GM13976 (cell line): ENCODE measurements at regions not wholly inside any gene's neighbourhood (a gene's known extent, or its start where the extent isn't known, plus 50 kb on each side); places are given as distances from the start of the nearest gene placed in this dataset.
"Not testable (repeated sequence)": the region's sequence is repeated elsewhere in the genome, so short reads cannot be mapped to it uniquely, and the experiment has no call there.

Experiments
- DNase-seq: peaks from one replicate; pipeline ENCODE4 v3.0.0; 2012; ENCODE audit warnings: low spot score
- CTCF ChIP-seq: IDR thresholded peaks from 2 replicates; pipeline ENCODE4 v1.5.1; 2012; ENCODE audit warnings: borderline replicate concordance, mild to moderate bottlenecking; ENCODE audit not compliant: insufficient read depth; ENCODE audit errors: extremely low read depth, missing control alignments, control extremely low read depth
- in situ Hi-C: fragments of 300-500 bp; cut with MboI; formaldehyde crosslinking; loops from one replicate; pipeline ENCODE4 v1.12.0; 2022; ENCODE audit warnings: low sequenced_read_pairs, mixed read lengths, inconsistent platforms; ENCODE audit not compliant: unreplicated experiment

DNA sequence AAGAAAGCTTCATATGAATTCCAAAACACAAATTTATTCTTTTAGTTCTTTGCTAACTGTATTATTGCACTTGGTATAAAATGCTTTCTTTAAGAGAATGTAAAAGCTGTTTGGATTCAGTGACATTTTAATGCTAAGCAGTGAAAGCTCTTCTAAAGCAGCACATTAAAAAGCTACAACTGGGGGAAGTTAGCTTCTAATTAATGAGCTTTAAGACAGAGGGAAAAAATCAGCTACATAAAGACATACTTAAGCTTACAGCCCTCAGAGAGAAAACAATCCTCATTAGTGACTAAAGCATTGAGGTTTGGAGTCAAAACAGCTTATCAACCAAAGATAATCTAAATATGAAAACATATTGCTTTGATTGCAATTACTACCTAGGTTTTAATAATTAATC lies 1222.2 kb upstream of the SPRY2 start:
- DNase-seq = no peak
- TF ChIP-seq CTCF = no peak
- in situ Hi-C loops = no loop called here

DNA sequence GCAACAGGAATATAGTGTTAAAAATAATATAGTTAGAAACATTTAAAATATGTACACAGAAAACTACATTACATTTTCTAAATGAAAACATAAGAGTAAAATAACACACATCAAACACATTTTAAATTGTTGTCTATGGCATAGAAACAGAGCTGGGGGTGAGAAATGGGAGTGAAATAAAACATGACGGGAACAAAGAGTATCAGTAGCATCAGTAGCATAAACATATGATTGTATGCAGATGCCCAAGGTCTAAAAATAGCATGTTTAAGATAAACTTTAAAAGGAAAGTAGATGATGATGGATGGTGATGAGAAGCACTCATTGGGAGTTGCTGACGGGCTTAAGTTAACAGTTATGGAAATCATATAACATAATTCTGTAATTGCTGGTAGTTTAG lies 1221.7 kb upstream of the SPRY2 start:
- in situ Hi-C loops = no loop called here
- TF ChIP-seq CTCF = no peak
- DNase-seq = no peak

DNA sequence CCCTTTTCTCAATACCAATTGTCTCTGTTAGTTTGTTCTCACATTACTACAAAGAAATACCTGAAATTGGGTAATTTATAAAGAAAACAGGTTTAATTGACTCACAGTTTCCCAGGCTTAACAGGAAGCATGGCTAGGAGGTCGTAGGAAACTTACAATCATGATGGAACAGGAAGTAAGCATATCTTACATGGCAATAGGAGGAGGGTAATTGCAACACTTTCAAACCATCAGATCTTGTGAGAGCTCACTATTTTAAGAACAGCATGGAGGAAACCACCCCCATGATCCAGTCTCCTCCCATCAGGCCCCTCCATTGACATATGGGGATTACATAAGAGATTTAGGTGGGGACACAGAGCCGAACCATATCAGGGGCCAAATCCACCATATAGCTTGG lies 1210.1 kb upstream of the SPRY2 start:
- no peak for DNase-seq
- TF ChIP-seq CTCF = no peak
- in situ Hi-C loops = no loop called here

- DNase-seq, in situ Hi-C loops: not testable (repeated sequence)
These were observed 1205.4 kb upstream of the SPRY2 start for GRCh38 chr13:81546294-81546693.

DNA sequence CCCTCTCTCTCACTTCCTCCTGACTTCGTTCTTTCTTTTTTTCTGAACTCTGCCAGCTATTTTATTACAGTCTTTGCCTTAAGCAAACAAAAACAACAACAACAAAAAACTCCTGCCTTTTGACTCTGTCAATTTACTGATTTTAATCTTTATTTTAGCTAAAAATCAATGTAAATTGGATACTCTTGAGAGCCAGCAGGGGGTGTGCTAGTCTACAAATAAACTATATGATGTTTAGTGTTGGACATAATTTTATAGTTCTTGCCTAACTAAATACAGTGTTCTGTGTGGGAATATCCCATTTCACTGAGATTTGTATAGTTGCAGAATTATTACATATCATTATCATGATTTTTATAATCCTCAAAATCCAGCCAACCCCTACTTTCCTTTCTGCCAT lies 1199.9 kb upstream of the SPRY2 start:
- TF ChIP-seq CTCF = no peak
- in situ Hi-C loops = no loop called here
- no peak for DNase-seq

- no peak for DNase-seq
- TF ChIP-seq CTCF = no peak
- in situ Hi-C loops = no loop called here
These were observed 1198.8 kb upstream of the SPRY2 start for GRCh38 chr13:81539643-81540150.

GRCh38 chr13:81498969-81499368 lies 1158.0 kb upstream of the SPRY2 start:
- no peak for DNase-seq
- no peak for TF ChIP-seq CTCF
- in situ Hi-C loops = no loop called here

- TF ChIP-seq CTCF = no peak
- in situ Hi-C loops = no loop called here
- DNase-seq = no peak
These were observed 1152.2 kb upstream of the SPRY2 start for GRCh38 chr13:81493144-81493543.
